ENCODE measurements at regions not wholly inside any gene's neighbourhood (a gene's known extent, or its start where the extent isn't known, plus 50 kb on each side); places are given as distances from the start of the nearest gene placed in this dataset.

DNA sequence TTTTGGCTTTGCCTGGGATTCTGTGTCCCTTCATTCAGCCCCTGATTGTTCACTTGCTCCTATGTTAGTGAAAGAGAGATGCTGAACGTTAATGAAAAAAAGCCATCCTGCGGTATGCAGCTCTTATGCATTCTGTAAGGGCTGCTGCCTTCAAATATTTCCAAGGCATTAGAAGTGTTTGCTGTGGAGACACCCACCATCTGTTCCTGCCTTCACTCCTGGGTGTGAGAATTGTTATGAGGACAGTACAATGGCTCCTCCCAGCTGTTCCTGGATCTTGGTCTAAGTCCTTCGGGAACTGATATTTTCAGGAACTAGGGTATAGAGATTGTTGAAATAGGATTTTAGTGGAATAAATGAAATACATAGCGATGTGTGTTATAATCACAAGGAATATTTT, 427.1 kb upstream of the FAM47C start:
- TF ChIP-seq POLR2A (IDR thresholded peaks at IDR 0.05) (no peak), CTCF (IDR thresholded peaks at IDR 0.05) (no peak)
